GM19467 (cell line): ENCODE measurements at regions not wholly inside any gene's neighbourhood (a gene's known extent, or its start where the extent isn't known, plus 50 kb on each side); places are given as distances from the start of the nearest gene placed in this dataset.

ENCODE experiments used
- ATAC-seq: cut with Tn5 transposase; IDR thresholded peaks from one replicate; pipeline ENCODE4 v1.9.1; 2021; ENCODE audit warnings: mild to moderate bottlenecking, moderate library complexity; ENCODE audit not compliant: unreplicated experiment

- no peak for ATAC-seq
Measured at GRCh38 chr7:42761486-42761885, 150.4 kb downstream of the C7orf25 start.

GRCh38 chr7:42758124-42758523 lies 153.7 kb downstream of the C7orf25 start:
- ATAC-seq: no peak

DNA sequence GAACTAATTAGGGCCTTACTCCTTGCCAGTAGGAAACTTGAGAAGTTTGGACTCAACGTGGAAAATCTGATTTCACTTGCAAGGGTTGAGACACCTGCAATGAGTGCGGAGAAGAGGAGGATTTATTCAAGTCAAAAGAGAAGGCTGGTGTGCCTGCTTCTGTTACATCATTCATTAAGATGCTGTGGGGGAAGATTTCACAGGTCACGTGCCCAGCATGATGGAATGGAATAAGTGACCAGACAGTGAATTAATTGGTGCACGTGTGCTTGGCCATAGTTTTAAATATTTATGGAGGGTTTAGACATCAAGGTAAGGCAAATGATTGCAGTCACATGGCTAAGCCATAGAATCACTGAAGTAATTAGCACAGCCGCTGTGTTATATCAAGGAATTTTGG lies 155.0 kb downstream of the C7orf25 start:
- ATAC-seq: no peak

DNA sequence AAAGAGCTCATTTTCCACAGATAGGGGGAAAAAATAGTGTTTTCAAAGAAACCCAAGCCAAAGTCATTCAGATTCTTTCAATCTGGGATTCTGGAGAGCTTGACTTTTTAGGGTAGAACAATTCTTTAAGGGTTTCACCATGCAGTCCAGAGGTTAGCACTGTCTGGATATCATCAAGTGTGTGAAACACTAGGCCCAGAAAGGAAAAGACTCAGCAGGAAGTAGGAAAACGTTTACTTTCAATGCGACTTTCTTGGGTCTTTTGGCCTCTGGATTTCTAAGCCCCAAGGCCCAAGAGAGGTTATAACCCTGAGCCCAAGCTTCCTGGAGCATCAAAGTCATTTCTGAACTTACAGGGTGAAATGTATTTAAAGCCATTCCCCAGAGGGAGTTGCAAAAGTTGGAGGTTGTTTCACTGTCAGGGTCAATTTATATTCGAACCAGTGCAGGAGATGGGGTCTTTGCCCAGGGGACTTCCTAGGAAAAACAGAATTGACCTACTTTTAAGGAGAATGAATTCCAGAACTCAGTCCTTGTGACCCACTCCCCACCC lies 158.0 kb downstream of the C7orf25 start:
- no peak for ATAC-seq

GRCh38 chr7:42753367-42753766 lies 158.5 kb downstream of the C7orf25 start:
- no peak for ATAC-seq

- no peak for ATAC-seq
Measured at GRCh38 chr7:42750172-42750571, 161.7 kb downstream of the C7orf25 start.

DNA sequence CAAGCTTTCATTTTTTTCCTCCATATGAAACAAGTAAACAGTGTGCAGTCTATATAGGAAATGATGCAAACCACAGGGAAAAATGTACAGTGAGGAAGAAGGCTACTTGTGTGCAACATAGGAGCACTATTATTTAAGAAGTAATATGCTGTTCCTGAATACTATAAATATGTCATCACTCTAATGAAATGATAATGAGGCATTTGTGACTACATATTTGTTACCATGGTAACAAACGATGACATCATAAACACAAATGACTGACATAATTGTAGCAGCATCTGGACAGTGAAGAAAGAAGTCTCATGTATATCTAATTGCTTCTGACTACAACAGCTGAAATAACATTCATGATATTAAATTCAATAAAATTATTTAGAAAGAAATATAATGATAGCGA lies 164.8 kb downstream of the C7orf25 start:
- ATAC-seq: no peak

DNA sequence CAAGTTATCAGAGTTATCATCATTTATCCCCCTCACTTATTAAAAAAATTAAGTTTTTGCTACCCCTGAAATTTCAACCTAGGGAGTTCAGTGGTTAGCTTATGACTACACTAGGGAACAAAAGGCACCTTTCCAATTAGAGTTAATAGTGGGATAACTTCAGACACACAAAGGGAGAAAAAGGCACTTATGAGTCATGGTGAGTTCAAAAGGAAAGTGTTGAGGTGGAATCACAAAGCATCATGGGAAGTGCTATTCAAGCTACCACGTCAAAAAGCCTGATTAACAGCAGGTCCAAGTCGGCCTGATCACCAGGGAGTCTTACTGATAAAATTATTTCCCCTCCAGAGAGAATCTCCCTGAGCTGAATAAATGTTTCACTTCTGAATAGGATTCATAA lies 165.7 kb downstream of the C7orf25 start:
- no peak for ATAC-seq

DNA sequence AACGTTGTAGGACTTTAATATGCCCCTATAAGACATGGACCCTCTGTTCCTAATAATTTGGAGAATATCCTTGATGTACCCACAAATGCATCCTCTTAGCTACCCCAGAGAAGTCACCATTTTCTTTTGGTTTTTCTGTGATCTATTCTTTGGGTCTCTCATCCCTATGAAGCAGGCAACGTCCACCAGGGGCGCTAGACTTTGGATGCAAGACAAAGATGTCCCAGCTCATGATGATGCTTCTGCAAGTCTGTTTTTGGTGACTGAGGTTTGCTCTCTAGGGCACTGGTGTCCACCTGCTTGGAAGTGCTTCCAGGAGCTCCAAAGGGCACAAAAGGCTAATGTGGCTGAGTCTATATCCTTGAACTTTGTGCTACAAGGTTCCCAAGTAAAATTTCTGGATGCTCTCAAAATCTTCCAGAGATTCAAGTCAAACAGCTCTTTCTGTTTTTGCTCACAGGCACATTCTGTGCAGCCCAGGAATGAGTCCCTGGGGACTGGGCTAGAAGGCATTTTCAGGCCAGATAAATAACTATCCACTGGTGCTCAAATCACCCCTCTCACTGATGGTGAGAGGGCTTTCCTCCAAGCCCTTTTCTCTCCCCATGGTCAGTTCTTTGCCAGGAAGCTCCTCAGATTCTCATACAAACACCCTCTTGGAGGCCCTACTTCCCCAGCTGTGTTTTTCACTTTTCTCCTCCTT lies 166.4 kb downstream of the C7orf25 start:
- no peak for ATAC-seq

- ATAC-seq: no peak
Measured at GRCh38 chr7:42744746-42745145, 167.1 kb downstream of the C7orf25 start.

GRCh38 chr7:42743077-42743858 lies 168.6 kb downstream of the C7orf25 start:
- ATAC-seq: no peak

DNA sequence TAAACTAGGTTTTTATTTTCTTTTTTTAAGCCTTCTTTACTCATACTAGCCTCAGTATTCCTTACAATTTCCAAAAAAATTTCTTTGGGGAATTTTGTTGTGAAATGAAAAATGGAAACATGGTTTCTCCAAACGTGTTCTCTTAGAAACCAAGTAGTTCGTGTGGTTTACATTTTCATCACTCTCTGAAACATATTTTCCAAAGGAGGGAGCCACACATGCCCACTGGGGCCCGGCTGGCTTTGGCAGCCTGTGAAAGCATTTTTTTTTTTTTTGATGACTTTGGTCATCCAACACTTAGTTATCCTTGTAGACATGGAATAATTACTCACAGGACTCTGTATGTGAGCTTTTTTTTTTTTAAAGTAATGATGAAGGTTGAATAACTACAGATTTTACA lies 169.6 kb downstream of the C7orf25 start:
- ATAC-seq: no peak

DNA sequence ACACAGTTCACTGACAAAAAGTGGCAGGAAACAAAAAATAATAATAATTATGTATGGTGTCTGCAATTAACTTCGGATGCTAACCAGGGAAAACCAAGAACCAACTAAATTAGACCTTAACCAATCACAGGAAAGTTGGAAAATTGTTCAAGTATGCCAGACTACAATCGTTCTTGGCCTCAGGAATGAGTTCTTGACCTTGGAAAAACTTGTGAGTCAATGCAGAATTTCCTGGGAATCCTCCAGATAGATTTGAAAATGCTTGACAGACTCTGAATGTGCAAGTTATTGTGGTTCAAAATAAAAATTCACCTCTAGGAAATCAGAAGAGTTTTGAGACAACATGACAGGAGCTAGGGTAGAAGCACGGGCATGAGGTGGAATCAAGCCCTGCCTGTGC lies 171.5 kb downstream of the C7orf25 start:
- ATAC-seq: no peak

DNA sequence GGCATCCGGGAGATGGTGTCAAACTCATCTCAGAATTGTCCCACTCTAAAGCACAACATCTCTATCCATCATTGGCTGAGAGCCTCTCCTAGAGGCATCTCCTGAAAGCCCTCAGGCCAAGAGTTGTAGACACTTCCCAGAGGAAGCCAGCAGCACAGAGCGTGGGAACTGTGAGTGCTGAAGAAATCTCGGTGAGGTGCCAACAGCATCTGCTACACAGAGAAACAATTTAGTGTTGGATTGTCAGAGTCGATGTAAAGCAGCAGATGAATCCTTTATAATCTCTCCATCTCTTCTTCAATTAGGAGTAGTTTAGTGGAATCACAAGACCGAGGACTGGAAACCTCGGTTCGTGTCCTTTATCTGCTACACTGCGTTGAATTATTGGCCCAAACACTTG lies 172.2 kb downstream of the C7orf25 start:
- no peak for ATAC-seq

DNA sequence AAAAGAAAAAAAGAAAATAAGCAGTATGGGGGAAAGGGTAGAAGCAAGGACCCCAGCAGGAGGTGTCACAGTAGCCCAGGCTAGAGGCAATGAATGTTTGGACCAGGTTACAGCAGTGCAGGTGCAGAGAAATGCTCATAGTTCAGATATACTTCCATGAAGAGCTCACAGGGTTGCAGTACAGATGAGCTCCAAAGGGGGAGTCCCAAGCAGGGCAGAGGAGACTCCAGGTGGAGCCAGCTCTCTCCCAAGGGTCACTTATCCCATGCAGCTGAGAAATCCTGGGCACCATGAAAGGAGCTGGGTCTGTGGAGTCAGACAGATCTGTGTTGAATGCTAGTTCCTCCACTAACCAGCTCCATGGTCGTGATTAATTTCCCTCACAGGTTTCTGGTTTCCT lies 174.9 kb downstream of the C7orf25 start:
- ATAC-seq: no peak

DNA sequence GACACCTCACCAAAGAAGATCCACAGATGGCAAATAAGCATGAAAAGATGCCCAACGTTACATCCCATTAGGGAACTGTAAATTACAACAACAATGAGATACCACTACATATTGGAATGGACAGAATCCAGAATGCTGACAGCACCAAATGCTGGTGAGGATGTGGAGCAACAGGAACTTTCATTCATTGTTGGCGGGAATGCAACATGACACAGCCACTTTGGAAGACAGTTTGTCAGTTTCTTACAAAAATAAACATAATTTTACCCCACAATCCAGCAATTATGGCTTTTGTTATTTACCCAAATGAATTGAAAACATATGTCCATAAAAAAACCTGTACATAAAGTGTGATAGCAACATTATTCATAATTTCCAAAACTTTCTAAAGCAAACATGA lies 176.8 kb downstream of the C7orf25 start:
- ATAC-seq: no peak

DNA sequence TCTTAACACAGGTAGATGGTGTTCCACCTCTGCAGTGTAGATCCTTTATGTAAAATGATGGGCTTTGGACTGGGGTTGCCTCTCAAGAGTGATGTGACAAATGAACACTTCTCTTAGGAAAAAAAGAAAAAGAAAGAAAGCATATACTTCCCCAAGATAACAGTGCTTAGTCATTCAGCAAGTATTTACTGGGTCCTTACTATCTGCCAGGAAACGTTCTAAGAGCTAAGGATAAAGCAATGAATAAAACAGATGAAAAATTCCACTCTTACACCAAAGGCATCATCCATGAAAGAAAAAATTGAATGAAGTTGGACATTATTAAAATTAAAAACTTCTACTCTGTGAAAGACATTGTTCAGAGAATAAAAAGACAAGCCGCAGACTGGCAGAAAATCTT lies 177.3 kb downstream of the C7orf25 start:
- no peak for ATAC-seq

DNA sequence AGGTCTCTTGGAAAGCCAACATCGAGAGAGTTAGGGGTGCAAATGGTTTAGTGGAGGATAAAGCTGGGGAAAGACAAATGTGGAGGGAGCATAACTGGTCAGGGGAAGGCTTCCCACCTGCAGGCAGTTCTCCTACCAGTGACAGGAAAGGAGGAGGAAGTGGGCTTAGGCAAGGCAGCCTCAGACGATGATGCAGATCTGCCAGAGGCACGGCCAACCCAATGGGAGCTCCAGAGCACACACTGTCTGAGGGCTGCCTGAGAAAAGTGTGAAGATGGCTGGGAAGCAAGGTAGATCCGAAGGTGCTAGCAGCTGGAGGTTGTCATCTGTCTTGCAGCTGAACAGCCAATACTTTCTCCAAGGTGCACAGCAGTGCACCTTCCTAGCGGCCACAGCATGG lies 178.8 kb downstream of the C7orf25 start:
- ATAC-seq: no peak

- ATAC-seq: no peak
Measured at GRCh38 chr7:42730586-42730985, 181.3 kb downstream of the C7orf25 start.

DNA sequence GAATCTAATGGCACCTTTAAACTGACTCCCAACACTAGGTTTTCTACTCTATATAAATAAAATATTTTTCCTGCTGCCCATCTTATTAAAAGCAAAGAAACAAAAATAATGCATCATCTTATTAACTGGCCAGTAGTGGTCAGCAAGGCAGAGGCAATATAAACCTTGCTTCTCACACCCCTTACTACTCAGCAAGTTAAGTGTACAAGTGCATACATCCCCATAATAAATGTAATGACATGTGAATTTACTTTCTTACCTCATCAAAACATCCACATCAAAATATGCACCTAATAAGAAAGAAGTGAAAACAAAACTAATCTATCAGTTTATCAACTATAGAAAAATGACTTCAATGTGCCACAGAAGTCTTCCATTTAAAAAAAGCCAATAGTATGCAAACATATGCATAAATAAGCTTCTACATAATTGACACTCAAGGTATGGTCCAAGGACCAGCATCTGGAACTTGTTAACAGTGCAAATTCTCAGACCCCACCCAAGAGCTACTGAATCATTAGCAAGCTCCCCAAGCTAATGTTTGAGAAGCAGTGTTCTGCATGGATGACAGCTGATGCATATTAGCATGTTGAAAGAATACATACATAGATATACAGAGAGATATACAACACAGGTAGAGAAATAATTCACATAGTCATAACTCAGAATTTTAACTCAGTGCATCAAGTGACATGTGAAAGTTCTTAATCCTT lies 182.7 kb downstream of the C7orf25 start:
- no peak for ATAC-seq

GRCh38 chr7:42727451-42727850 lies 184.4 kb downstream of the C7orf25 start:
- ATAC-seq: no peak
